ENCODE measurements at regions not wholly inside any gene's neighbourhood (a gene's known extent, or its start where the extent isn't known, plus 50 kb on each side); places are given as distances from the start of the nearest gene placed in this dataset.

- Histone ChIP-seq H3K4me3 (no peak overlapping the region), H3K9me3 (peaks cover 0 to 26% (median 0%) of the 10 kb centered on the region in 4 donors), H3K36me3 (no peaks in the 10 kb centered on the region), H3K27ac (no peak overlapping the region), H3K27me3 (no peaks in the 10 kb centered on the region), H3K4me1 (no peaks in the 10 kb centered on the region)
- no peak for TF ChIP-seq POLR2A (IDR thresholded peaks at IDR 0.05)
- no peak for TF ChIP-seq EP300 (IDR thresholded peaks at IDR 0.05)
- no peak for TF ChIP-seq CTCF (IDR thresholded peaks at IDR 0.05)
- 58 to 72% methylated on average over 3 of the region's 3 CpGs for WGBS, 2 donors
- DNase-seq (ENCODE audit: low spot score in 2 of 2), result no peak
These were observed 170.6 kb upstream of the C21orf91 start for GRCh38 chr21:17989780-17990179.

GRCh38 chr21:17988102-17988437 lies 168.9 kb upstream of the C21orf91 start:
- Histone ChIP-seq H3K27me3 (no peaks in the 10 kb centered on the region), H3K36me3 (no peaks in the 10 kb centered on the region), H3K4me1 (no peaks in the 10 kb centered on the region), H3K4me3 (no peak overlapping the region), H3K9me3 (peaks cover 0 to 14% (median 0%) of the 10 kb centered on the region in 4 donors), H3K27ac (no peak overlapping the region)
- TF ChIP-seq POLR2A (IDR thresholded peaks at IDR 0.05), result no peak
- TF ChIP-seq CTCF (IDR thresholded peaks at IDR 0.05), result no peak
- DNase-seq (ENCODE audit: low spot score in 2 of 2), result no peak
- whole genome bisulfite sequencing, 2 donors, result 70 to 71% methylated on average over 1 of the region's 1 CpG

- DNase-seq (ENCODE audit: low spot score in 2 of 2), result no peak
- Histone ChIP-seq H3K4me1 (no peaks in the 10 kb centered on the region), H3K27ac (no peak overlapping the region), H3K36me3 (no peaks in the 10 kb centered on the region), H3K9me3 (peaks cover 0 to 11% (median 0%) of the 10 kb centered on the region in 4 donors), H3K27me3 (no peaks in the 10 kb centered on the region), H3K4me3 (no peak overlapping the region)
- TF ChIP-seq EP300 (IDR thresholded peaks at IDR 0.05) (no peak), POLR2A (IDR thresholded peaks at IDR 0.05) (no peak), CTCF (IDR thresholded peaks at IDR 0.05) (no peak)
These were observed 168.4 kb upstream of the C21orf91 start for GRCh38 chr21:17987382-17988101.

GRCh38 chr21:17981060-17981740 lies 162.0 kb upstream of the C21orf91 start:
- Histone ChIP-seq H3K4me1 (no peaks in the 10 kb centered on the region), H3K27me3 (no peaks in the 10 kb centered on the region), H3K4me3 (no peak overlapping the region), H3K9me3 (no peaks in the 10 kb centered on the region), H3K36me3 (no peaks in the 10 kb centered on the region), H3K27ac (no peak overlapping the region)
- no peak for DNase-seq (ENCODE audit: low spot score in 2 of 2)
- 54 to 58% methylated on average over 4 of the region's 4 CpGs for WGBS, 2 donors
- TF ChIP-seq CTCF (IDR thresholded peaks at IDR 0.05) (no peak), EP300 (IDR thresholded peaks at IDR 0.05) (no peak), POLR2A (IDR thresholded peaks at IDR 0.05) (no peak)

DNA sequence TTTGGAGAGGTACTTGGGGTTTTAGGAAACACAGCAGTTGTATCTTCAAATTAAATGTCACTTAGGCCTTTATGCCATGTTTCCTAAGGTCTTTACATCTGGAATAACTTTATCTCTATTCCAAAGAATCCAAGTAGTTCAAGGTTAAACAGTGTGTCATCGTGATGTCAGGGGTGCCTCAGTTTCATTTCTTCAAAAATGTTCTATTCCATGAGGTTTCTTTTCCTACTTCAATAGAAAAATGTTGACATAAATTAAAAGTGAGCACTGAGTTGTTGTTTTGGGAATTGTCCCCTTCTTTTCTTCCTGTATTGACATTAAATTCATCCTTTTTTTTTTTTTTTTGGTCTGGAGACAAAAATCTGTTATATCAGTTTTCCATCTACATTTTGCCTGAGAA lies 160.6 kb upstream of the C21orf91 start:
- no peaks in the 10 kb centered on the region for H3K36me3 ChIP-seq
- no peak for TF ChIP-seq EP300 (IDR thresholded peaks at IDR 0.05)
- TF ChIP-seq POLR2A (IDR thresholded peaks at IDR 0.05), result no peak
- no peak for TF ChIP-seq CTCF (IDR thresholded peaks at IDR 0.05)
- H3K27me3 ChIP-seq, result no peaks in the 10 kb centered on the region
- 58% methylated on average over 1 of the region's 1 CpG for WGBS, 2 donors
- H3K9me3 ChIP-seq, result no peaks in the 10 kb centered on the region
- no peak for DNase-seq (ENCODE audit: low spot score in 2 of 2)
- H3K27ac ChIP-seq, result no peak overlapping the region
- no peaks in the 10 kb centered on the region for H3K4me1 ChIP-seq
- no peak overlapping the region for H3K4me3 ChIP-seq
